ENCODE measurements at regions not wholly inside any gene's neighbourhood (a gene's known extent, or its start where the extent isn't known, plus 50 kb on each side); places are given as distances from the start of the nearest gene placed in this dataset.

- TF ChIP-seq CTCF (IDR thresholded peaks at IDR 0.05) (no peak), EMX1 (CRISPR knock-in tag; IDR thresholded peaks at IDR 0.05) (no peak), ETV6 (CRISPR knock-in tag; IDR thresholded peaks at IDR 0.05) (no peak), E2F4 (CRISPR knock-in tag; IDR thresholded peaks at IDR 0.05; ENCODE audit: borderline replicate concordance, low read depth) (no peak), NR3C1 (CRISPR knock-in tag; conservative IDR thresholded peaks at IDR 0.05; ENCODE audit: low read depth) (no peak), ZNF317 (CRISPR knock-in tag; IDR thresholded peaks at IDR 0.05; ENCODE audit: borderline replicate concordance, low read depth) (no peak)
These were observed 70.5 kb upstream of the CDH5 start for GRCh38 chr16:66295761-66296546.

Data from WTC11 (cell line).